ENCODE measurements at regions not wholly inside any gene's neighbourhood (a gene's known extent, or its start where the extent isn't known, plus 50 kb on each side); places are given as distances from the start of the nearest gene placed in this dataset.

- WGBS (ENCODE audit: extremely low coverage, insufficient read length, low lambda C conversion rate): no CpG with 5 or more reads among the region's 2 CpGs
- no peak for TF ChIP-seq CTCF (conservative IDR thresholded peaks at IDR 0.05)
Measured at GRCh38 chr7:9842301-9842700, 1131.4 kb upstream of the PHF14 start.

More at GRCh38 chr7:9842301-9842700, 1131.4 kb upstream of the PHF14 start:
- no peak for DNase-seq
- Histone ChIP-seq H3K56ac (ENCODE audit: insufficient read length, low read depth, low read length) (no peak overlapping the region), H3K23me2 (ENCODE audit: insufficient read length, low read depth, low read length, poor library complexity, severe bottlenecking) (no peaks in the 10 kb centered on the region), H3K79me1 (ENCODE audit: insufficient read depth, low read depth, low read length, poor library complexity, severe bottlenecking) (no peaks in the 10 kb centered on the region), H4K5ac (ENCODE audit: insufficient read length, low read depth, low read length) (no peak overlapping the region), H2BK12ac (ENCODE audit: insufficient read length, low read depth, low read length) (no peak overlapping the region), H3K4me2 (ENCODE audit: insufficient read depth, insufficient read length, low read length) (no peak overlapping the region), H3K18ac (ENCODE audit: insufficient read length, low read depth, low read length) (no peak overlapping the region), H3K4ac (ENCODE audit: low read depth, low read length) (no peak overlapping the region), H3K23ac (ENCODE audit: insufficient read length, low read depth, low read length) (no peak overlapping the region), H2BK15ac (ENCODE audit: low read depth, low read length) (no peak overlapping the region), H3T11ph (ENCODE audit: low read length) (no peak overlapping the region), H4K91ac (ENCODE audit: insufficient read length, low read depth, low read length) (no peak overlapping the region), H2BK5ac (ENCODE audit: insufficient read length, low read length) (no peak overlapping the region), H3K9me3 (ENCODE audit: control insufficient read depth, low read depth, low read length) (no peaks in the 10 kb centered on the region), H3K79me2 (ENCODE audit: insufficient read depth, low read length) (no peaks in the 10 kb centered on the region), H4K20me1 (ENCODE audit: control insufficient read depth, insufficient read depth, insufficient read length) (no peaks in the 10 kb centered on the region), H2BK20ac (ENCODE audit: low read depth, low read length, poor library complexity, severe bottlenecking) (no peak overlapping the region), H3K14ac (ENCODE audit: insufficient read depth, low read length) (no peak overlapping the region), H2AFZ (ENCODE audit: low read length) (no peak overlapping the region), H3K27me3 (ENCODE audit: insufficient read depth, low read length) (no peaks in the 10 kb centered on the region), H3K27ac (ENCODE audit: insufficient read length, low read depth, low read length) (no peak overlapping the region), H4K8ac (replicated peaks; ENCODE audit: insufficient read length, low read depth, low read length) (no peak overlapping the region), H2AK5ac (ENCODE audit: insufficient read length, low read length) (no peak overlapping the region), H3K9ac (ENCODE audit: extremely low read depth, insufficient read length, low read length) (no peak overlapping the region), H3K4me1 (ENCODE audit: insufficient read depth, low read length) (no peaks in the 10 kb centered on the region), H2BK120ac (ENCODE audit: low read depth, low read length, poor library complexity, severe bottlenecking) (no peak overlapping the region)
- H3K27ac Mint-ChIP-seq: no peak overlapping the region
- H3K36me3 Mint-ChIP-seq (ENCODE audit: insufficient read depth in 1 of 3, low read depth in 3 of 3): no peaks in the 10 kb centered on the region
- H3K27me3 Mint-ChIP-seq (ENCODE audit: low read depth): no peaks in the 10 kb centered on the region
- no peaks in the 10 kb centered on the region for H3K4me1 Mint-ChIP-seq
- no peak overlapping the region for H3K4me3 Mint-ChIP-seq
- H3K9me3 Mint-ChIP-seq: no peaks in the 10 kb centered on the region

All from H9 (cell line).